Neural cell (in vitro differentiated cells): ENCODE measurements at regions not wholly inside any gene's neighbourhood (a gene's known extent, or its start where the extent isn't known, plus 50 kb on each side); places are given as distances from the start of the nearest gene placed in this dataset.

ENCODE experiments used
- H2AFZ ChIP-seq: fragments of 200-600, 300-800 bp; sonication (generic), shearing (Covaris generic); 2 replicates; pipeline ENCODE4 v1.6.0; 2014; ENCODE audit warnings: low read depth, mild to moderate bottlenecking, antibody characterized with exemption, low read length, moderate library complexity
- H3F3A ChIP-seq: fragments of 200-600 bp; shearing (Covaris generic); 2 replicates; pipeline ENCODE4 v1.6.1; 2016; ENCODE audit warnings: mild to moderate bottlenecking, moderate library complexity, mixed read lengths, antibody characterized with exemption, low read length; ENCODE audit not compliant: insufficient read depth, poor library complexity, severe bottlenecking
- H3K27ac ChIP-seq: fragments of 200-600, 300-800 bp; sonication (generic), shearing (Covaris generic); 2 replicates; pipeline ENCODE4 v1.5.1; 2014; ENCODE audit warnings: mild to moderate bottlenecking, low read length, moderate library complexity
- H3K27me3 ChIP-seq: fragments of 300-800, 200-600 bp; sonication (generic), shearing (Covaris generic); 2 replicates; pipeline ENCODE4 v1.6.0; 2014; ENCODE audit warnings: mild to moderate bottlenecking, low read depth, low read length, moderate library complexity; ENCODE audit not compliant: insufficient read depth
- H3K36me3 ChIP-seq: fragments of 300-800, 200-600 bp; sonication (generic), shearing (Covaris generic); 2 replicates; pipeline ENCODE4 v1.5.1; 2014; ENCODE audit warnings: mild to moderate bottlenecking, antibody characterized with exemption, low read length, moderate library complexity; ENCODE audit not compliant: insufficient read depth
- H3K4me2 ChIP-seq: fragments of 300-800, 200-600 bp; sonication (generic), shearing (Covaris generic); 2 replicates; pipeline ENCODE4 v1.6.0; 2014; ENCODE audit warnings: mild to moderate bottlenecking, low read length
- H3K4me3 ChIP-seq: fragments of 300-800, 200-600 bp; sonication (generic), shearing (Covaris generic); 2 replicates; pipeline ENCODE4 v1.5.1; 2014; ENCODE audit warnings: mild to moderate bottlenecking, low read length, moderate library complexity
- H3K79me2 ChIP-seq: fragments of 200-600 bp; shearing (Covaris generic); replicated peaks from 2 replicates; pipeline ENCODE4 v1.6.0; 2014; ENCODE audit warnings: mild to moderate bottlenecking, low read length, moderate library complexity; ENCODE audit not compliant: insufficient read depth
- H3K9ac ChIP-seq: fragments of 300-800, 200-600 bp; sonication (generic), shearing (Covaris generic); 2 replicates; pipeline ENCODE4 v1.6.1; 2016; ENCODE audit warnings: mild to moderate bottlenecking, low read length, mixed read lengths
- H3K9me2 ChIP-seq: fragments of 200-600 bp; shearing (Covaris generic); 2 replicates; pipeline ENCODE4 v1.6.1; 2016; ENCODE audit warnings: mild to moderate bottlenecking, low read length, mixed read lengths; ENCODE audit not compliant: insufficient read depth
- H3K9me3 ChIP-seq: fragments of 200-600, 300-800 bp; sonication (generic), shearing (Covaris generic); 2 replicates; pipeline ENCODE4 v1.6.1; 2016; ENCODE audit warnings: mild to moderate bottlenecking, mixed run types, low read length, moderate library complexity, mixed read lengths
- H4K20me1 ChIP-seq: fragments of 200-600 bp; shearing (Covaris generic); 2 replicates; pipeline ENCODE4 v1.6.1; 2016; ENCODE audit warnings: mild to moderate bottlenecking, mixed run types; ENCODE audit not compliant: insufficient read depth
- EP300 ChIP-seq: fragments of 450-650 bp; conservative IDR thresholded peaks from 2 replicates; pipeline ENCODE4 v1.6.1; 2014; ENCODE audit warnings: antibody characterized with exemption, mild to moderate bottlenecking, moderate library complexity; ENCODE audit not compliant: poor library complexity, severe bottlenecking
- EZH2 ChIP-seq: fragments of 200-600, 300-800 bp; shearing (Covaris generic), sonication (generic); IDR thresholded peaks from 2 replicates; pipeline ENCODE4 v1.6.1; 2014; ENCODE audit warnings: antibody characterized with exemption, low read length, borderline replicate concordance, mild to moderate bottlenecking; ENCODE audit not compliant: insufficient read depth, poor library complexity, severe bottlenecking
- MXI1 ChIP-seq: fragments of 450-650 bp; conservative IDR thresholded peaks from 2 replicates; pipeline ENCODE4 v1.6.1; 2014; ENCODE audit warnings: antibody characterized with exemption, mild to moderate bottlenecking; ENCODE audit not compliant: poor library complexity, severe bottlenecking
- POLR2AphosphoS5 ChIP-seq: IDR thresholded peaks from 2 replicates; pipeline ENCODE4 v1.6.1; 2012
- RAD21 ChIP-seq: fragments of 450-650 bp; conservative IDR thresholded peaks from 2 replicates; pipeline ENCODE4 v1.6.1; 2014; ENCODE audit warnings: antibody characterized with exemption, mild to moderate bottlenecking, moderate library complexity
- REST ChIP-seq: IDR thresholded peaks from 2 replicates; pipeline ENCODE4 v1.6.1; 2012; ENCODE audit warnings: borderline replicate concordance
- SMC3 ChIP-seq: fragments of 450-650 bp; conservative IDR thresholded peaks from 2 replicates; pipeline ENCODE4 v1.6.1; 2014; ENCODE audit warnings: antibody characterized with exemption, mild to moderate bottlenecking, moderate library complexity; ENCODE audit not compliant: poor library complexity
- TAF1 ChIP-seq: IDR thresholded peaks from 2 replicates; pipeline ENCODE4 v1.6.1; 2012; ENCODE audit warnings: low read depth
- TF ChIP-seq, protein P1 (sequence below): fragments of 450-650 bp; IDR thresholded peaks from 2 replicates; pipeline ENCODE4 v1.5.1; 2014; ENCODE audit warnings: antibody characterized with exemption, mild to moderate bottlenecking, moderate library complexity; ENCODE audit not compliant: poor library complexity, severe bottlenecking

DNA sequence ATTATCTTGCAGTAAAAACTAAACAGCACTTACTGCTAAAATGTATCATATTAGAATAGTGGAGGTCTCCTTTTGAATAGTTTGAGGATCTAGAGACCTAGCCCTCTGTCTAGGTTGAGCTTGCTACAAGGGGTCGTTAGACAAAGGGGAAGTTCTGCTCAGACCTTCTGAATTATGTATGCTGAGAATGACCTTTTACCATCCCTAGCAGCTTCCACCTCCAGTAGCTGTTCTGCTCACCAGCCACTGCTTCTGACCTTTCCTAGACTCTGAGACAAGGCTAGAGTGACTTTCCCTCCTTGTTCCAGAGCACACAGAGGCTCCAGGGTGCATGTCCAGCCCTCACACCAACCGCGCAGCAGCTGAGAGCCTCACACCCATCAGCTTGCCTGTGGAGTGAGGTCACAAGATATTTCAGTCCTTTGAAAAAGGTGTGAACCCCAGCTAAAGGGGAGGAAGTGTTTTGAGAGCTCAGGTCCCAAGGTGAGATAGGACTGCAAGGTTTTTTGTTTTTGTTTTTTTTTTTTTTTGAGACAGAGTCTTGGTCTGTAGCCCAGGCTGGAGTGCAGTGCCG is 289.3 kb upstream of the TNP1 start:
- Histone ChIP-seq H3K27me3 (no peaks in the 10 kb centered on the region), H2AFZ (no peak overlapping the region), H4K20me1 (no peaks in the 10 kb centered on the region), H3K4me3 (no peak overlapping the region), H3F3A (no peaks in the 10 kb centered on the region), H3K9me2 (no peaks in the 10 kb centered on the region), H3K4me2 (no peak overlapping the region), H3K27ac (no peak overlapping the region), H3K9me3 (no peaks in the 10 kb centered on the region), H3K36me3 (no peaks in the 10 kb centered on the region), H3K9ac (no peak overlapping the region), H3K79me2 (no peaks in the 10 kb centered on the region)
- TF ChIP-seq RAD21 (no peak), EP300 (no peak), REST (no peak), POLR2AphosphoS5 (no peak), TAF1 (no peak), SMC3 (no peak), EZH2 (no peak), MXI1 (no peak)
- TF ChIP-seq, protein P1, sequence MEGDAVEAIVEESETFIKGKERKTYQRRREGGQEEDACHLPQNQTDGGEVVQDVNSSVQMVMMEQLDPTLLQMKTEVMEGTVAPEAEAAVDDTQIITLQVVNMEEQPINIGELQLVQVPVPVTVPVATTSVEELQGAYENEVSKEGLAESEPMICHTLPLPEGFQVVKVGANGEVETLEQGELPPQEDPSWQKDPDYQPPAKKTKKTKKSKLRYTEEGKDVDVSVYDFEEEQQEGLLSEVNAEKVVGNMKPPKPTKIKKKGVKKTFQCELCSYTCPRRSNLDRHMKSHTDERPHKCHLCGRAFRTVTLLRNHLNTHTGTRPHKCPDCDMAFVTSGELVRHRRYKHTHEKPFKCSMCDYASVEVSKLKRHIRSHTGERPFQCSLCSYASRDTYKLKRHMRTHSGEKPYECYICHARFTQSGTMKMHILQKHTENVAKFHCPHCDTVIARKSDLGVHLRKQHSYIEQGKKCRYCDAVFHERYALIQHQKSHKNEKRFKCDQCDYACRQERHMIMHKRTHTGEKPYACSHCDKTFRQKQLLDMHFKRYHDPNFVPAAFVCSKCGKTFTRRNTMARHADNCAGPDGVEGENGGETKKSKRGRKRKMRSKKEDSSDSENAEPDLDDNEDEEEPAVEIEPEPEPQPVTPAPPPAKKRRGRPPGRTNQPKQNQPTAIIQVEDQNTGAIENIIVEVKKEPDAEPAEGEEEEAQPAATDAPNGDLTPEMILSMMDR: no peak

DNA sequence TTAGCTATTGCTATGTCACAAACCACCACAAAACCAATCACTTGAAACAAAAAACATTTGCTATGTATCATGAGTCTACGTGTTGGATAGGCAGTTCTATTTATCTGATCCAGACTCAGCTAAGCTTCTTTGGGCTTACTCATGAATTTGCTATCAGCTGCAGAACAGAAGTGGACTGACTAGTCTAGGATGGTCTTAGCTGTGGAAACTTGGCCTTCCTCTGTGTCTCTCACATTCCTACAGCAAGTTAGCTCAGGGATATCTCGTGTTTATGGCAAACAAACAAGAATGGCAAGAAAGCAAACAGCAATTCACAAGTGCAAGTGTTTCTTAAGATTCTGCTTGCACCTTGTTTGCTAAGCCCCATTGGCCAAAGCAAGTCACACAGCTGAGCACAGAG is 288.0 kb upstream of the TNP1 start:
- Histone ChIP-seq H3K27ac (no peak overlapping the region), H4K20me1 (no peaks in the 10 kb centered on the region), H3F3A (no peaks in the 10 kb centered on the region), H3K79me2 (no peaks in the 10 kb centered on the region), H3K9me3 (no peaks in the 10 kb centered on the region), H3K36me3 (no peaks in the 10 kb centered on the region), H3K4me3 (no peak overlapping the region), H3K4me2 (no peak overlapping the region), H3K27me3 (no peaks in the 10 kb centered on the region), H3K9me2 (no peaks in the 10 kb centered on the region), H3K9ac (no peak overlapping the region), H2AFZ (no peak overlapping the region)
- TF ChIP-seq TAF1 (no peak), RAD21 (no peak), EZH2 (no peak)

DNA sequence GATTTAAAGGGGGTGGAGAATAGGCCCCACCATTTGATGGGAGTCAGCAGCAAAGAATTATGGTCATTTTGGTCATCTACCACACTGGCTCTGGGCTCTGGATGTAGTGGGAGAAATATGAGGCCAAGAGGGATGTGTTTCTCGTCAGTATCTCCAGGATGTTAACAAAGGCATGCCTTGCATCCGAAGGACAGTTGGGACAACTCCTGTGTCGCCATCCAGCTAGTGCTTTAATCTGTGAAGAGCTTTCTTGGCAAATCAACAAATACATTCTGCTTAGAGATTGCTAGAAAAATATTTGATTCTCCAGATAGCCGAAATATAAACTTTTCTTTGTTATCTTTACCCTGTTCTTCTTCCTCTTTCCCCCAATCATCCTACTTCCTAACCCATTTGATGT is 287.1 kb upstream of the TNP1 start:
- H3K4me3 ChIP-seq: no peak overlapping the region
- no peak overlapping the region for H3K27ac ChIP-seq
- H3K36me3 ChIP-seq: no peaks in the 10 kb centered on the region
- no peaks in the 10 kb centered on the region for H3K9me2 ChIP-seq
- H3K27me3 ChIP-seq: no peaks in the 10 kb centered on the region
- no peaks in the 10 kb centered on the region for H3F3A ChIP-seq
- H3K4me2 ChIP-seq: no peak overlapping the region
- no peaks in the 10 kb centered on the region for H4K20me1 ChIP-seq
- no peaks in the 10 kb centered on the region for H3K9me3 ChIP-seq
- H2AFZ ChIP-seq: no peak overlapping the region
- H3K9ac ChIP-seq: no peak overlapping the region
- H3K79me2 ChIP-seq: no peaks in the 10 kb centered on the region
- TF ChIP-seq RAD21 (no peak), POLR2AphosphoS5 (no peak), SMC3 (no peak), EZH2 (no peak), REST (no peak), TAF1 (no peak), MXI1 (no peak), EP300 (no peak)
- TF ChIP-seq, protein P1: no peak
